DMS153 (cell line): ENCODE measurements at regions not wholly inside any gene's neighbourhood (a gene's known extent, or its start where the extent isn't known, plus 50 kb on each side); places are given as distances from the start of the nearest gene placed in this dataset.

Source experiments
- DNase-seq: peaks from one replicate; lab custom pipeline; 2025; lab: John Stamatoyannopoulos, UW

- no peak for DNase-seq
These were observed 298.7 kb downstream of the RFC3 start for GRCh38 chr13:34116651-34117050.

- DNase-seq, result peak; percentile 99
These were observed 306.8 kb downstream of the RFC3 start for GRCh38 chr13:34124666-34125306.

GRCh38 chr13:34127523-34127922 is 309.6 kb downstream of the RFC3 start:
- no peak for DNase-seq

GRCh38 chr13:34128661-34129060 is 310.7 kb downstream of the RFC3 start:
- no peak for DNase-seq

- no peak for DNase-seq
These were observed 311.5 kb downstream of the RFC3 start for GRCh38 chr13:34129436-34129835.

GRCh38 chr13:34137200-34137599 is 319.3 kb downstream of the RFC3 start:
- DNase-seq, result no peak

- DNase-seq, result no peak
These were observed 321.8 kb downstream of the RFC3 start for GRCh38 chr13:34139660-34140227.

- no peak for DNase-seq
These were observed 325.7 kb downstream of the RFC3 start for GRCh38 chr13:34143637-34144036.

GRCh38 chr13:34144142-34144541 is 326.2 kb downstream of the RFC3 start:
- no peak for DNase-seq

- peak; percentile 32 for DNase-seq
These were observed 327.1 kb downstream of the RFC3 start for GRCh38 chr13:34145061-34145460.

- no peak for DNase-seq
These were observed 330.4 kb downstream of the RFC3 start for GRCh38 chr13:34148359-34148758.

GRCh38 chr13:34151885-34152284 is 333.9 kb downstream of the RFC3 start:
- no peak for DNase-seq

- no peak for DNase-seq
These were observed 334.5 kb downstream of the RFC3 start for GRCh38 chr13:34152409-34152808.

- DNase-seq, result no peak
These were observed 335.0 kb downstream of the RFC3 start for GRCh38 chr13:34152996-34153395.

- no peak for DNase-seq
These were observed 335.7 kb downstream of the RFC3 start for GRCh38 chr13:34153428-34154180.

- DNase-seq, result no peak
These were observed 338.1 kb downstream of the RFC3 start for GRCh38 chr13:34155931-34156607.

- peak; percentile 90 for DNase-seq
These were observed 339.0 kb downstream of the RFC3 start for GRCh38 chr13:34156841-34157365.

GRCh38 chr13:34159946-34160345 is 342.0 kb downstream of the RFC3 start:
- no peak for DNase-seq

GRCh38 chr13:34161931-34162543 is 344.1 kb downstream of the RFC3 start:
- peak; percentile 88 for DNase-seq

- no peak for DNase-seq
These were observed 344.6 kb downstream of the RFC3 start for GRCh38 chr13:34162544-34162933.

GRCh38 chr13:34164582-34164981 is 346.6 kb downstream of the RFC3 start:
- no peak for DNase-seq

- no peak for DNase-seq
These were observed 347.2 kb downstream of the RFC3 start for GRCh38 chr13:34165158-34165557.
